ENCODE measurements at regions not wholly inside any gene's neighbourhood (a gene's known extent, or its start where the extent isn't known, plus 50 kb on each side); places are given as distances from the start of the nearest gene placed in this dataset.
"Not testable (repeated sequence)": the region's sequence is repeated elsewhere in the genome, so short reads cannot be mapped to it uniquely, and the experiment has no call there.

- peak; percentile 47 for DNase-seq (ENCODE audit: low read depth)
These were observed 52.6 kb downstream of the TCF20 start for GRCh38 chr22:42217752-42218280.

GRCh38 chr22:42217019-42217751 lies 53.3 kb downstream of the TCF20 start:
- DNase-seq (ENCODE audit: low read depth): peak; percentile 44

- no peak for DNase-seq (ENCODE audit: low read depth)
These were observed 55.6 kb downstream of the TCF20 start for GRCh38 chr22:42214633-42215415.

DNA sequence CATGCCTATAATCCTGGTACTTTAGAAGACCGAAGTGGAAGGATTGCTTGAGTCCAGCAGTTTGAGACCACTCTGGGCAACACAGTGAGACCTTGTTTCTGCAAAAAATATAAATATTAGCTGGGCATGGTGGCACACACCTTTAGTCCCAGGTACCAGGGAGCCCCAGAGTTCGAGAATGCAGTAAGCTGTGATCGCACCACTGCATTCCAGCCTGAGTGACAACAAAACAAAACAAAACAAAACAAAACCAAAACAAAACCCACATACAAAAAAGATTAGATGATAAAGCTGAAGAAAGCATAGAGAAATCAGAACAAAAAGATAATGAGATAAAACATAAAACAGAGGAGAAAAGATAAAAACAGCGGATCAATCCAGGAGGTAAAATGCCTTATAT lies 62.1 kb downstream of the TCF20 start:
- no peak for DNase-seq (ENCODE audit: low read depth)

DNA sequence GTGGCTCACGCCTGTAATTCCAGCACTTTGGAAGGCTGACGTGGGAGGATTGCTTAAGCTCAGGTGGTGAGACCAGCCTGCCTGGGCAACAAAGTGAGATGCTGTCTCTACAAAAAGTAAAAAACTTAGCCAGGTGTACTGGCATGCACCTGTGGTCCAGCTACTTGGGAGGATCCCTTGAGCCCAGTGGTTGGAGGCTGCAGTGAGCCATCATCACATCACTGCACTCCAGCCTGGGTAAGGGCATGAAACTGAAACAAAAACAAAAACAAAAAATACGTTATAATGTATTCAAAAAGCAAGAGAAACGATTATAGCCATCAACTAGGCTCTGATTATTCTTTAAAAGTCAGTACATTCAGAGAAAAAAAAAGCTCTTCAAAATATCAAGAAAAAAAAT lies 62.5 kb downstream of the TCF20 start:
- no peak for DNase-seq (ENCODE audit: low read depth)

GRCh38 chr22:42203609-42204008 lies 66.8 kb downstream of the TCF20 start:
- DNase-seq (ENCODE audit: low read depth): no peak

GRCh38 chr22:42202669-42203068 lies 67.8 kb downstream of the TCF20 start:
- DNase-seq (ENCODE audit: low read depth): peak; percentile 84

- no peak for DNase-seq (ENCODE audit: low read depth)
These were observed 68.4 kb downstream of the TCF20 start for GRCh38 chr22:42202048-42202447.

DNA sequence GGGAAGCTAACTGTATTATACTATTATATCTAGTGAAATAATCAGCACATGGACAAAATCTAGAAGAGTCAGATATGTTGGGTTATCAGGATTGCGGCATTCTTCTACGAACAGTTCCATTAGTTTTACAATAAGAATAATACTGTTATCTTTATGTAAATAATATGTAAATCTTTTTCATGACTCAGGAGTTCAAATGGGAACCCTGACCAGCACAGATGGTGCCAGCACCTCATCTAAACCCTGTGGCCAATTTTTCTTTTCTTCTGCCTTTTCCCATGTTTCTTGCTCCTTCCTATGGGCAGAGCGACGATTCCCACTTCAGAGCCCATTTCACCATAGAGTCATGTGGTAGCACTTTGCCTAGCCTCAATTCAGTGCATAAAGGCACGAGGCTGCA lies 68.4 kb upstream of the CYP2D6 start:
- DNase-seq (ENCODE audit: low read depth): no peak

GRCh38 chr22:42198226-42198625 lies 67.6 kb upstream of the CYP2D6 start:
- DNase-seq (ENCODE audit: low read depth): no peak

- no peak for DNase-seq (ENCODE audit: low read depth)
These were observed 65.8 kb upstream of the CYP2D6 start for GRCh38 chr22:42196454-42196853.

GRCh38 chr22:42194953-42195352 lies 64.3 kb upstream of the CYP2D6 start:
- no peak for DNase-seq (ENCODE audit: low read depth)

DNA sequence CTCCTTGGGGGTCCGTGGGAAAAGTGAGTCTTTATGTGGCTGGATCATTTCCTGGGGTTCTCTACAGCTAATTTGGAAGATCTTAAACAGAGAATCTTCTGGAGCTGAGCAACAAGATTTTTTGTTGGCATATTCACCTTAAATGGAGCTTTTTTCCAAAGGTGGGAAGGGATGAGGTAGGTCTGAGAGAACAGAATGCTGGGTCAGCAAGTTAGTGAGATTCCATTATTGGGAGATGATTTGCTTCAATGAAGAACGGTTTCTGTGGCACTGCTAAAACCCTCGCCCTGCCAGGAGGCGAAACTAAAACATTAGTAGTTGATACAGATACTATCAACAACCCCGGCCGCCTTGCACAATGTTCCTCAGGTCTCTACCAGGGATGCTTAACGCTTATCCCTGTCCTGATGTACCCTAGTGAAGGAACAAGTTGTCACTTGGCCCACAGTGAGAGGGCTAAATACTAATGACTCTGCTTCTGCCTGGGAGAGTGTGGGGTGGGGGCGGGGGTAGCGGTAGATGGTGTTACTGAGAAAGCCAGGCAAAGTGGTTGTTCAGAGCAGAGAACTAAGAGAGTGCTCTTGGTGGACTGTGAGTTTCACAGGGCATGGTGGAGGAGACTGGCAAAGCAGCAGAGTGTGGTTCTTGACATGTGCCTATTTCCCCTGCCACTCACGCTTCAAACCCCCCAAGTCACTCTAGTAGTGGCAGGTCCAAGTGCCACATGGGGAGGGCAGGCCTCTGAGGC lies 63.7 kb upstream of the CYP2D6 start:
- no peak for DNase-seq (ENCODE audit: low read depth)

GRCh38 chr22:42192547-42192946 lies 61.9 kb upstream of the CYP2D6 start:
- no peak for DNase-seq (ENCODE audit: low read depth)

DNA sequence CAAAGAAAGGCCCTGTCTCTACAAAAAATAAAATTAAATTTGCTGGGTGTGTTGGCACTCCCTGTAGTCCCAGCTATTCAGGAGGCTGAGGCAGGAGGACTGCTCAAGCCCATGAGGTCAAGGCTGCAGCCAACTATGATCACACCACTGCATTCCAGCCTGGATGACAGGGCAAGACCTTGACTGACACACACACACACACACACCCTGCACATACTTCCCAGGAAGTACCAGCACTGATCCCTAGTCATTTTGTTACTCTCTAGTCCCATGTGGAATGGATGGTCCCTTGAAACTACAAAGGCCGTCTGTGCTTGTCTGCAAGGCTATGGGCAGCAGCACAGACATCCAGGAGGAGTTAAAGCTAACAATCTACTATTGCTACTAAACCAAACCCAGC lies 59.7 kb upstream of the CYP2D6 start:
- no peak for DNase-seq (ENCODE audit: low read depth)

DNA sequence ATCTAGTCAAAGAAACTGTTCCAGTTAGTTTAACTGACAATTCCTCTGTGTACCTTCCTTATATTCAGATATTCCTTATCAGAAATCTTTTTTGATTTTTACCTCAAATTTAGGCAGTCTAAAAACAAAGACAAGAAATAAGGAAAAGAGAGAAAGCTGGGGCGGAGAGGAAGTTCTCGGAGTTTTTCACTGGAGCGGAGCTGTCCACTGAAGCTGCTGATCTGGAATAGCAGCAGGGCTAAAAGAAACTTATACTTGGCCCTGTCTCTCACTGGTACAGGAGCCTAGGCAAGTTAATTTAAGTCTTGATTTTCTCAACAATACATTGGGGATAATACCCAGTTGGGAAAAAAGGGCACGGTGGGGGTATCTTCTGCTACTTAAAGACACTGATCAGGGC lies 59.2 kb upstream of the CYP2D6 start:
- no peak for DNase-seq (ENCODE audit: low read depth)

- peak; percentile 65 for DNase-seq (ENCODE audit: low read depth)
These were observed 58.3 kb upstream of the CYP2D6 start for GRCh38 chr22:42188808-42189447.

DNA sequence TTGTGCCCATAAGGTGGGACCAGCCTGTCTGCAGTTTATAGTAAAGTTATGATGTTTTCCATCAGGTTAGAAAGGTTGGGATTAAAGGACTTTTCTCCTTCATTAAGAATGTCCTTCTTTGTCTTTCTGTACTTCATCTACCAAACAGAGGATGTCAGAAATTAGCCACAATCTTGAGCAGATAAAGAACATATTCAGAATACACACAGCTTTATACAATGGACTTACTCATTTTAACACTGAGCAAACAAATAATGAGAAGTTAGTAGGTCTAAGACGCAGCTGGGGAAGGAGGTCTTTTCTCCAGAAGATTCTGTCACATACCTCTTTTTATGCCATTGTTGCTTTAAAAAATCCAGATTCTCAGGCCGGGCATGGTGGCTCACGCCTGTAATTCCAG lies 57.0 kb upstream of the CYP2D6 start:
- no peak for DNase-seq (ENCODE audit: low read depth)

- no peak for DNase-seq (ENCODE audit: low read depth)
These were observed 55.4 kb upstream of the CYP2D6 start for GRCh38 chr22:42185915-42186439.

DNA sequence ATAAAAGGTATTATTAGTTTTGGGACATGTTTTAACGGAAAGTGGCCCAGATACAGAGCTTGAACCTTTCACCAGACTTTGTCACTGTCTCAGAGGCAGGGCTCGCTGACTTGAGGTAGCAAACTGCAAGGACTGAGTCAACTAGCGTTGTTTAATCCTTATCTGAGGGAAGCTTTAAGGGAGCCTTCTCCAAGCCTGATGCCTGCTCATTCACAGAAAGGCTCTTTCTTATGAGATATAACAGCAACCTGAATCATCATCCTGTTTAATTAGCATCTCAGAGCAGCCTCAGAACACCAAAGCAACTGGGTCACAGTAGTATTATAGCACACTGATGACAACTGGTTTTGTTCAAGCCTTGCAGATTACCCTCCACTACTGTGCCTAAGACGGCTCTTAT lies 54.2 kb upstream of the CYP2D6 start:
- DNase-seq (ENCODE audit: low read depth): no peak

GRCh38 chr22:42183461-42184059 lies 53.0 kb upstream of the CYP2D6 start:
- not testable (repeated sequence) for DNase-seq (ENCODE audit: low read depth)

Data from iris pigment epithelial cell (primary cell).